Pons (tissue), 1 donor: ENCODE measurements at regions not wholly inside any gene's neighbourhood (a gene's known extent, or its start where the extent isn't known, plus 50 kb on each side); places are given as distances from the start of the nearest gene placed in this dataset.

Experiments used
- DNase-seq: peaks from one replicate; pipeline ENCODE4 v3.0.0-alpha.2; 2016; ENCODE audit warnings: low spot score

DNA sequence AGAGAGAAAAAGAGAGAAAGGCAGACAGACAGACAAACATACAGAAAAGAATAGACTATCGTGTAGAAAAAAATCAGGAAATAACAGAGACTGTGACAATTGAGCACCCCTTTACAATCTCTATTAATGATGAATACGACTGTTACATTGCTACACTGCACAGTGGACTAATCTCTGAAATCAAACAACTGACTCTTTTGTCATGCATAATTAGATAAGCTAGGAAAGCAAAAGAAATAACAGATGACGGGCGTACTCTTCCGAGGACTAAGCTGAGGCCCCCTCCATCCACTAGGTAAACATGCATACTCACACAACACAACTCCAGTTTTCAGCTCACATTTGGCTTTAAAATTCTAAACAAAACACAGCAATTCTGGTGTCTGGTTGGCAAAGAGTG, 267.0 kb downstream of the NOL4 start:
- no peak for DNase-seq

DNA sequence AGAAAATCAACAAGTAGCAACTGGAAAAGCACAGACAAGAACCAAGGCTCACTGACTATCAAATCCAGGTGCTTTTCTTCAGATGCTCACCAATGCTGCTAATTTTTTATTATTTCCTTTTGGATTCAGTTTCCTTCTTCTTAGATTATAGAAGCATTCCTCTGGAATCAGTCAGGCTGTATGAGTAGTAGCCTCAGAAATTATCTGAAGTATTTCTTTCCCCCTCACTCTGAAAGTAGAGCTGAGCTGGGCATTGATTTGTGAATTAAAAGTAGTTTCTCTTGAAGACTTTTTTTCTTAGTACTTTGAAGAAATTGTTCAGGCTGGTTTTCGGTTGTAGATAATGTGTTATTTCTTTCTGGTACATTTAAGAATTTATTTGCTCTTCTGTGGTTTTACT, 273.7 kb downstream of the NOL4 start:
- DNase-seq = no peak

DNA sequence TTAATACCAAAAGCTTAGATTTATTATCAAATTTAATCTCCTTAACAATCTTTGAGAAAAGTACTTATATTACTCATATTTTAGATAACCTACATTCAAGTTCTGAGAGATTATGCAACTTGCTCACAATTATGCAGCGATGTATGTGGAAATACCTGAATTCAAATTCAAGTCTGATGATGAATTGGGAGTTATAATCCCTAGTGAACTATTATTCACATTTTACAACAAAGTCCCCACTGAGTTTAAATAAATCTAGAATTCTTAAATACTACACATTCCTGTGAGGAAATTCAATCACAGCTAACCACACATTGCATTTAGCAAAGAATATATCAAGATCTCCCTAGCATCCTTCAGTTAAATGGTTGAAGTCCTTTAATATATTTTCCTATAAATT, 278.4 kb downstream of the NOL4 start:
- no peak for DNase-seq

DNA sequence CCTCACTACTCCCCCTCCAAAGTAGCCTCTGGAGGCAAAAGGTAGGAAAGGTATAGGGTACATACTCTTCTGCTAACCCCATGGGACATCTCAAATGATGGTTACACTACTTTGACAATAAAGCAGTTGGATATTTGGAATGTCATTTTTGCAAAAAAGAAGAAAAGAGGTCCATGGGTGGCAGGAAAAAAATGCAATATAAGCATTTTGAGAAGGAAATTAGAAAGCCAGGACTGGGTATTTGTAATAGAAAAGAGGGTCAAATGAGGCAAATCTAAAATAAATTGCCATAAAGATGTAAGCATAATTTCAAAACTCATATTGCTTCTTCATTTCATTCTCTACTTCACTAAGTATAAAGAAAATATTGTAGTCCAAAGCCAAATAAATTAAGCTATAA, 280.2 kb downstream of the NOL4 start:
- DNase-seq = no peak

DNA sequence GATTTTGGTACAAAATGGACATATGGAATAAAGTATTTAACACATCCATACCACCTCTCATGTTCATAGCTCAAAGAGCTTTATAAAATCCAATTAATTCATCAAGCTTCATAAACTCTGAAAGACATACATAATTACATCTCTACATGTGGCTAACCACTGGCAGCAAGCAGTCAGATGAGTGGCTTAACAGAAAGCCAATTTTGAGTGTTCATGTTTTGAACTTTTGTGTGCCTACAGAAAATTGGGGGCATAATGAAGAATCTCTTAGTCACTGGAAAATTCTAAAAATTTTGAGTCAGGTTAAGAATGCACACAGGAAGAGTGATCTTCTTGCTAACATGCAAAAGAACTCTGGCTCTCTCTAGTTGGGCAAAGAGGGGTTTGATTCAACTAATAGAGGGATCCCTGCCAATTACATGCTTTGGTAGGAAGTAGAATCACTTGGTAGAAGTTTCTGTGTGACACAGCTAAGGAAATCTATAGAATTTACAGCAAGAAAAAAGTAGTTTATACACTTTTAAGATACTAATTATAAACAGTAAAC, 287.4 kb downstream of the NOL4 start:
- DNase-seq = no peak

DNA sequence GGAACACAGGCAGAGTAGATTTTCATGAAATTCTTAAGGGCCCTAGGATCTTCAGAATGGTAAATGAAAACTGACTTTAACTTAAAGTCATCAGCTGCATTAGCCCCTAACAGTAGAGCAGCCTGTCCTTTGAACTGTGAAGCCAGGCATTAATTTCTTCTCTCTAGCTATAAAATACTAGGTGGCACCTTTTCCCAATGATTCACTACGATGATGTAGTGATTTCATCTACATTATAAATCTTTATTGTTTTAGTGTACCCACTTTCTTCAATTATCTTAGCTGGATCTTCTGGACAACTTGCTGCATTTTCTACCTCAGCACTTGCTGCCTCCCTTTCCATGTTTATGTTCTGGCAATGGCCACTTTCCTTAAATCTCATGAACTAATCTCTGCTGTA, 290.5 kb downstream of the NOL4 start:
- no peak for DNase-seq

DNA sequence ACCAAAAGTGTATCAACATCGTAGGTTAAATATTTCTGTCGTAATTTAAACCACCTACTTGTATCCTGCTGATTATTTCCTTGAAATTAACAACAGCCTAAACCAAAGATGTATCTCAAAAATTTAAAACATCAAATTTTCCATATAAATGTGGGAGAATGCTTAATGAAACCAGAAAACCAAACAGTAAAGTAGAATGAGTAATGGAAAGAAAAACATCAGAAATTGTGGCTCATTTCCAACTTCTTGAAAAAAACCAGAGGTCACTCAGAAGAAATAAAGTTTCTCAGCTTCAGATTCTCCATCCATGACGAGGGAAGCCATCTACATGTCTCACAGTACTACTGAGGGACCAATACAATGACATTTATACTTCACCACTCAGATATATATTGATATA, 296.5 kb downstream of the NOL4 start:
- no peak for DNase-seq

DNA sequence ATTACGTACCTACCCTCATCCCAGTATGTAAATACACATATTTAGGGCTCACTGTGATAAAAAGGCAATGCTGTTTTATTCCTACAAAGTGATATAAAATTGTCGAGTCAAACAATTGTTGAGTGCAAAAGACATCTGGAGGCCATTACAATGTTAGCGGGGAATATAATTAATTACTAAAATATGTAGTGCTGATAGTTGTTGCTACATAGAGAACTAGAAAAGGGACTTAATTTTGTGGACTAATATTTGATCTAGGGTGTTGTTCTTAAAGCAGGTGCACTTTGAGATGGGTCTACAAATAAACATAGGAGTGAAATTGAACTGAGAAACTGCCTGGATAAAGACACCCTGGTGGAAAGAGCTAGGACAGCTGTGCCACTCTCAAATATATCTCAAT, 300.1 kb downstream of the NOL4 start:
- no peak for DNase-seq

DNA sequence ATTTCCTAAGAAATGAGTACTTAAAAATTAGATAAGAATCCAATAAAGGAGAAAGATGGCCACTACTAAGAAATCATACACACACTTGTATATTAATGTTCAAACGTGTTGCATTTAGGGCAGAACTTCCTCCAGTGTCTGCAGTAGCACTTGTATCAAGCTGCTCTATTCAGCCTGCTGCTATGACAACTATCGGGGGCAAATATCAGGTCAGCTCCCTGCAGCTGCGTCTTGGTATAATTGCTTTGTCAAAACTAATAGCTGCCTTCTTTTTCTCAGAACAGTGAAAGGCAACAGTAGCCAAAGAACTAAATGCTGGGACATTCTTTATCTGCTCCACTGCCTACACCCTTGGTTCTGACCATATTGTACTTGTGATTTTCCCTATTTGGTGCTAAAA, 300.7 kb downstream of the NOL4 start:
- no peak for DNase-seq

DNA sequence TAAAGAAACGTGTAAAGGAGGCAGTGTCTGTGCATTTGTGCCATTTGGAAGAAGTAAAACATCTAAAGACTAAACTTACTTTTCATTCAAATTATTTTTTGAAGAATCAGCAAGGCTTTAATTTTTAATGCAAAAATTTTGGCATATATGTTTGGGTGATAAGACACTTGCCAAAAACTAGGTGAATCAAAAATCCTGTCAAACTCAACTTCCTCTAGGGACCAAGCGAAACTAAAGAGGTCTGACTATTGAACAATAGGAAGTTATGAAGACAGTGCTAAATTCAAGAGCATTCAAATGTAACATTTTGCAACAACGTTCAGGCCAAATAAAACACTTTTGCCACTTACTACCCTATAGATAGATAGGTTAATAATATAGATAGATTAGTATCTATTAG, 306.1 kb downstream of the NOL4 start:
- no peak for DNase-seq

DNA sequence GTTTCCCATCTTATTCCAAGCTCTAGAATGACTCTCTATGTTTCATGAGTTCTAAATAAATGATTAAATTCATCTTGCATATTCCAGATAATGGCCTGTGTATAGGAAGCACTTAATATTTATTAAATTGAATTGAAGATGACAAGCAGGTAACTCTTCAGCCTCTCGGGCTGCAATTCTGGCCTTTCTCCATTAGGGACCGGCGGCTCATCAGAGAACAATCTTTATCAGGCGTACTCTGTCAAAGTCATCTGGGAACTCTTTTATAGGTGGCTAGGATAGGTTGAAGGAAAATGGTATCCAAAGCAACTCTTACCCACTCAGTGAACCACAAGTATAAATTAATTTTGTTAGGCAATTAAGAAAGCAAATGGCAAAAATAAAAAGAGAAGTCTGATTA, 308.5 kb downstream of the NOL4 start:
- no peak for DNase-seq

DNA sequence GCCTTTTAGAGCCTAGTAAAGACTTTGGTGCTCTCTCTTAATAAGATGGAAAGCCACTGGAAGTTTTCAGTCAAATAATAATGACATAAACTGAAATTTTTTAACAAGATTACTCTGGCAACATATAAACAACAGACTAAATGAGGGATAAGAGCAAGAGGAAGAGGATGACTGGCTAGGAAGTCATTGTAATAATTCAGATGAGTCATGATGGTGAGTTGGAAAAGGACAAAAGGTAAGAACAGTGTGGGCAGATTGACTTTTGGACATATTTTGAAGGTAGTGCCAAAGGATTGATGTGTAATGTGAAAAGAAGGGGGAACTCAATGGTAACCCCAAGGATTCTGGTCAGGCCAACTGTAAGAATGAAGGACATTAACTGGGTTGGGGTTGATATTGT, 310.3 kb downstream of the NOL4 start:
- no peak for DNase-seq

DNA sequence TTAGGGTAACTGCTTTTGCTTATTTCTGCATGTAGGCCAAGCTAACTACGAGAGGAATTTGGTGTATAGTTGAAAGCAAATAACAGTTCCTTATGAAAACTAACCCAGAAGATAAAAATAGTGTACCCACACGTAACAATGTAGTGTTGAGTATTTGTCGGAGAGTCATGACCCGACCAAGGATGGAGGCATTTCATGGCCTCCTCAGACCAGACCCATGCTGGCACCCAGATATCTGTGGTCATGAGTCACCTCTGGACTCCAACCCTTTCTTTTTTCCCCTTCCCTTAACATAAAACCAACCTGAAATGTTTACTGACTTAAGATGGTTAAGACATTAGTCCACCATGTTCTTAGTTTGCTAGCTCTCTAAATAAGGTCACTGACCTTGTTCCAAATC, 318.7 kb downstream of the NOL4 start:
- no peak for DNase-seq

DNA sequence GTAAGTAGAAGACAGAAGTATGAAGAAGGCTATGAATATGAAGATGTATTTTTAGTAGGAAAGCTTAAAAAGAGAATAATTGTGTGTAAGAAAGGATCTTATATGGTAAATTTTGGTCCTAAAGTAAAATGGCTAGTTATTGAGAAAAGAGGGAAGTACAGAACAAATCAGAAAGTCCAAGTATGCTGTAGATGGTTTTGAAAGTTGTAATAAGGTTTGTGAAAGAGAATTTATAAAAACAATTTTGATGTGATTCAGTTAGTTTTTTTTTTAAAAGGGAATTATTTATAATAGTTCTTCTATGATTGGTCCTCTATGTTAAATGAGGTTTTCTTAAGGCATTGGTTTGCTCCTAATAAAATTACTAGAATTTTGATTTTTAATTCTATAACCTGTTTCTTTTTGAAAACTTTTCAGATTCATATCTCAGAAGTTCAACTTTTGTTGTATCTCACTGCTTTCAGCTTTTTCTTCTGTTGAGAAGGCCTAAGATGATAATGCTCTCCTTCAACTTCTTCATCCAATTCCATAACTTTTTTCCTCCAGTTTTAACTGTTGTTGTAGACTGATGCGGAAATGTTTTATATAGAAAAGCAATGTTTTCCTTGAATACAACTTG, 322.7 kb downstream of the NOL4 start:
- no peak for DNase-seq

DNA sequence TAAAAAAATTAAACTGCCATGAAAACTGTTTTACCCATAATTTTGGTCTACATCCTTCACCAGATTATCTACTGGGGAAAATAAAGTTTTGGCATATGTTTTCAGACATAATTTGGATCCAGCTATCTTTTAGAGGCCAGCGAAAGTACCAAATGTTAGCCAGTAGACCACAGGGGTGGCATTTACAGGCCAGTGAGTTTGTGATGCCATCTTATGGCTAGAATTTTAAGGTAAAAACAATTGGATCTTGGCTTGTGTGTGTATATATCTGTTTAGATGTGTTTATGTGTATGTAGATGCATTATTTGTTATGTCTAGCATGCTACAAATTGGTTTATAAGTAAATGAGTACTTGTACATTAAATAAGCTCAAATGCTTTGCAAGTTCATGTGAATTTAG, 322.6 kb downstream of the ASXL3 start:
- no peak for DNase-seq

DNA sequence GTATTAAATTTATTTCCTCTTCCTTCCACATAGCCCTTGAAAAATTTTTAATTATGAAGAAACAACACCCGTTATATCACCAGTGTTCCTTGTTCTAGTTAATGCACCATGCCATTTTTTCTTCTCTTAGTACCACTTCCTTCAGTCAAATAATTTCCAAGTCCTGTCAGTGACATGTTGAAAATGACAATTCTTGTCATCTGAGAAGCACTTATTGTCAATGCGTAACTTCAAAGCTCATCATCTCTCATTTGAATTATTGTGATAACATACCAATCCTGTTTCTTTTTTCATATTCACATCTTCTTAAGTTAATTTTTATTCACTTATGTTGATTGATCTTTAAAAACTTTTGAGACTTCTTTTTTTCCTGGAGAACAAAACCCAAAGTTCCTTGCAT, 320.4 kb downstream of the ASXL3 start:
- DNase-seq = no peak

DNA sequence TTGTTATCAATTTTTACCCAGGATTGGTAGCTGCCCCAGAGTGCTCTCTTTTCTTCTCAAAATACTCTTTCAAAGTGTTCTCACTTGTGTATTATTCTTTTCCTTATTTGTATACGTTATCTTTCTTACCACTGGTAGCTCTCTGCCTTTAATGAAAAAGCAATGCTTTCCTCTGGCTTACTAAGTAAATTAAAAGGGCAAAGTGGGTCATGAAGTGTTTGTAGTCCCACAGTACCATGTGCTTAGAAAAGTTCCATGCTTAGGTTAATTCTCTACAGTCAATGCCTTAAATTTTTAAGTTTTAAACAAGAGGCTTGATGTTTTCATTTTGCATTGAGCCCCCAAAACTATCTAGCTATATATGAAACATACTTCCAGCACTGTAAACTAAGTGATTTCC, 300.2 kb downstream of the ASXL3 start:
- DNase-seq = no peak

DNA sequence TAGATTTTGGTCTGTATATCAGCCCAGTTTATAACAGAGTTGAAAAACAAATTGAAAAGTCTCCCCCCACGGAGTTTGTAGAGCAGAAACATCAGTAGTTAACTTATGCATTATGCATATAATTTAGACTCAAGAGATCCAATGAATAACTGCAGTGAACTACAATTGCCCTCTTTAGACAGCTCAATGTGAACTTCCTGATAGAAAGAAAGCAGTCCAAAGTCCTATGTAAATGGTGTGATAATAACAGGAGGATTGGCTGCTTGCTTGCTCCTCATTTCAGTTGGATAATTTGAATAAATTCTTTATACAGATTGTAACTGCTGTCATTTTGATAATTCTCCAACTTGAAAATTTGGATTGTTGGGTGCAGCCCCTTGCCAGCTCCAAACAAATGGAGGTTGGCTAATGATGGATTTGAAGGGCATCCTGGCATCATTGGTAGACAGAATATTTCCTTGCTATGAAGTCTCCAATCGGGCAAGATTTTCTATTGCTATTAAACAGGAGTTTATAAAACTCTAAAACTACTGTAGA, 297.1 kb downstream of the ASXL3 start:
- DNase-seq = no peak

DNA sequence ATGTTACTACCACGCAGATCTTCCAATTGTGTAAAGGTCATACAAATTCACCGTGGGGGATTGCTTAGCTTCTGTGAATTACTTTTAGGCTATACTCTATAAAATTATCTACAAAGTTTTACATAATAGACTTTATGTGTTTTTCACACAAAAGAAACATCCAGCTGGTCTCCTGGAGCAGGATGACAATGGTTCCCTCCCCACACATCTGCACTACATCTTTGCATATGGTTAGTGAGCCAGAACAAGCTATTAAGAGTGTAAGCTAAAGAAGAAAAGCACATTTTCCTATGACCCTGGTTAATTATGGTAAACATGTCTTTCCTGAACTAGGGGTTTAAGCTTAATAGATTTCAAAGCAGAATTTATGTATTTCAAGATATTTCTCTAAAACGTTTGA, 295.1 kb downstream of the ASXL3 start:
- no peak for DNase-seq

DNA sequence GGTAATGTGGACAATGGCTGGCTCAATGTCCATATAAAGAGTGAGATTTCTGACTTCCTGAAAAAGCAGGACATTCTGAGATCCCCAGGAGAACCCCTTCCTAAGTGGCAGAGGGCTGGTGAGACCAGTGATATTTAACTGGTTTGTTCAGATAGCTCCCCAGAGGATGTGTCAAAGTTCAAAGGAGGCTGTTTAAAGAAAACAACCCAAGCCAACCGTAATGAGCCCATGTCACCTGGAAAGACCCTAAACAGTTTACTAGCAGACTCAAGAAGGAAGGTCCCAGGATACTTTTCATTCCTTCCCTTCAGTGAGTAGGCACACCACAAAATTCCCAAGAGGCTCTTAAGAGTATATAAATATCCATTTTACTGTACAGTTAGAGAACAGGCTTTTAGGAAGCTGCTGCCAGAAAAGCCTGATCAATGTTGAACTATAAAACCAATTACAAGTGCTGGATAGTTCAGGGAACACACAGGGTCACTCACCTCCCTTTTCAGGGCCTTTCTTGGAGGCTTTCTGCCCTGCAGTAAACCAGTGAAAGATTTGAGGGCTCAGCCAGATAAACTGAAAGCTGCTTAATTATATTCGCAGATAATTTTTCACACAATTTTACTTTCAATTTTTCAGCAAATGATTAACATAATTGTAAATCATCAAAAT, 293.5 kb downstream of the ASXL3 start:
- no peak for DNase-seq

DNA sequence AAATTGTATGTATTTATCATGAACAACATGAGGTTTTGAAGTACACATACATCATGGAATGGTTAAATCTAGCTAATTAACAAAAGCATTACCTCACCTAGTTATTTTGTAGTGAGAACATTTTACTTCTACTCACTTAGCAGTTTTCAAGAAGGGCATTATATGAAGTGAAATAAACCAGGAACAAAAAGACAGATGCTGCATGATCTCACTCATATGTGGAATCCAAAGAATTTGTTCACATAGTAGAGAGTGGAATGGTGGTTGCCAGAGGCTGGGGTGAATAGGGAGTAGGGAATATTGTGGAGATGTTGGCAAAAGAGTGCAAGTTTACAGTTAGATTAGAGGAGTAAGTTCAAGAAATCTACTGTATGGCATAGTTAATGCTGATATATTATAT, 292.0 kb downstream of the ASXL3 start:
- no peak for DNase-seq

DNA sequence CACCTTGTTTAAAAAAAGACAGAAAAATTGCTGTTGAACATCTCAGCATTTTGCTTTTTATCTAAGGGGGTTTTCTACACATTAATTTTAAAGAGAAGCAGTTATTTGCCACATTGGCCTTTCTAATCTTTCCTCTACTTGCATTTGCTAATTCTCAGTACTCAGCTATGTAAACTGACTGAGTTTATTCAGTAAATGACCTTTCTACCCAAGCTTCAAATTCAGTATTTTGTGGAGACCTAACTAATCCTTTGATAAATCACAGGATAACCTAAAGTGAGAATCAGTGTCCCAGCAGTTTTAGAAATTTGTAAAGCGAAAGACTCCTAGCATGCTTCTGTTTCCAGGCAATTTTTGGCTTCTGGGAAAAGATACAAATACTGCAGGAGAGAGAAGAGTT, 288.4 kb downstream of the ASXL3 start:
- no peak for DNase-seq

DNA sequence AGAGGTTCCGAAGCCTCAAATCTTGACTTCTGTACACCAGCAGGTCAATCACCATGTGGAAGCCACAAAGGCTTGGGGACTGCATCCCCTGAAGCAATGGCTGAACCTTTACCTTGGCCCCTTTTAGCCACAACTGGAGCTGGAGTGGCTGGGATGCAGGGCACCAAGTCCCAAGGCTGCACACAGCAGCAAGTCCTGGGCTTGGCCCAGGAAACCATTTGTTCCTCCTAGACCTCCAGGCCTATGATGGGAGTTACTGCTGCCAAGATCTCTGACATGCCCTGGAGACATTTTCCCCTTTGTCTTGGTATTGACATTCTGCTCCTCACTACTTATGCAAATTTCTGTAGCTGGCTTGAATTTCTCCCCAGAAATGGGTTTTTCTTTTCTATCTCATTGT, 285.9 kb downstream of the ASXL3 start:
- no peak for DNase-seq

DNA sequence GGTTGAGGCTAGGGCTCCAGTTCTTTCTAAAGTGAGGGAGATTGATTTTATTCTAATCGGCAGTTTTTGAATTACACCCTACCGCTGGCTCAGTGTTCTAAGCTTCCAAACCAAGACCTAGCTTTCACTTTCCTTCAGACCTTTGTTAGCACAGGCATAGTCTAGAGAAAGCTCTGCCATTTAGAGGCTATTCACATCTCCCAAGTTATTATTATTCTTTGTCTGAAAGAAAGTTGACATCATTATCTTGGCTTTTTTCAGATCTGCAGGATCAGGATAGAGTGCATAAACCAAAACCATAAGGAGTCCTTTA, 276.8 kb downstream of the ASXL3 start:
- DNase-seq = no peak
